ENCODE measurements at regions not wholly inside any gene's neighbourhood (a gene's known extent, or its start where the extent isn't known, plus 50 kb on each side); places are given as distances from the start of the nearest gene placed in this dataset.

- DNase-seq (ENCODE audit: low read depth): peak; percentile 47
- H3K4me3 ChIP-seq (ENCODE audit: low read depth, low read length): no peak overlapping the region
- no peak for TF ChIP-seq CTCF (conservative IDR thresholded peaks at IDR 0.05; ENCODE audit: low read depth, low read length)
Observed at GRCh38 chr11:19519912-19520641, 192.6 kb upstream of the NAV2 start.

- TF ChIP-seq CTCF (conservative IDR thresholded peaks at IDR 0.05; ENCODE audit: low read depth, low read length): peak; percentile 15
- DNase-seq (ENCODE audit: low read depth): no peak
- H3K4me3 ChIP-seq (ENCODE audit: low read depth, low read length): no peak overlapping the region
Observed at GRCh38 chr11:19519353-19519752, 193.3 kb upstream of the NAV2 start.

- TF ChIP-seq CTCF (conservative IDR thresholded peaks at IDR 0.05; ENCODE audit: low read depth, low read length): no peak
- no peak for DNase-seq (ENCODE audit: low read depth)
Observed at GRCh38 chr11:19513253-19513652, 199.4 kb upstream of the NAV2 start.

GRCh38 chr11:19512618-19513017 is 200.0 kb upstream of the NAV2 start:
- no peak for DNase-seq (ENCODE audit: low read depth)
- TF ChIP-seq CTCF (conservative IDR thresholded peaks at IDR 0.05; ENCODE audit: low read depth, low read length): no peak
- H3K4me3 ChIP-seq (ENCODE audit: low read depth, low read length): no peak overlapping the region

More at GRCh38 chr11:19513253-19513652, 199.4 kb upstream of the NAV2 start:
- no peak overlapping the region for H3K4me3 ChIP-seq (ENCODE audit: low read depth, low read length)

GRCh38 chr11:19511413-19512183 is 201.0 kb upstream of the NAV2 start:
- H3K4me3 ChIP-seq (ENCODE audit: low read depth, low read length): no peak overlapping the region
- peak; percentile 35 for DNase-seq (ENCODE audit: low read depth)
- TF ChIP-seq CTCF (conservative IDR thresholded peaks at IDR 0.05; ENCODE audit: low read depth, low read length): no peak

GRCh38 chr11:19511066-19511412 is 201.6 kb upstream of the NAV2 start:
- TF ChIP-seq CTCF (conservative IDR thresholded peaks at IDR 0.05; ENCODE audit: low read depth, low read length): no peak
- no peak overlapping the region for H3K4me3 ChIP-seq (ENCODE audit: low read depth, low read length)
- no peak for DNase-seq (ENCODE audit: low read depth)
